DMS79 (cell line): ENCODE measurements at regions not wholly inside any gene's neighbourhood (a gene's known extent, or its start where the extent isn't known, plus 50 kb on each side); places are given as distances from the start of the nearest gene placed in this dataset.

Source experiments
- DNase-seq: peaks from one replicate; lab custom pipeline; 2025; lab: John Stamatoyannopoulos, UW

DNA sequence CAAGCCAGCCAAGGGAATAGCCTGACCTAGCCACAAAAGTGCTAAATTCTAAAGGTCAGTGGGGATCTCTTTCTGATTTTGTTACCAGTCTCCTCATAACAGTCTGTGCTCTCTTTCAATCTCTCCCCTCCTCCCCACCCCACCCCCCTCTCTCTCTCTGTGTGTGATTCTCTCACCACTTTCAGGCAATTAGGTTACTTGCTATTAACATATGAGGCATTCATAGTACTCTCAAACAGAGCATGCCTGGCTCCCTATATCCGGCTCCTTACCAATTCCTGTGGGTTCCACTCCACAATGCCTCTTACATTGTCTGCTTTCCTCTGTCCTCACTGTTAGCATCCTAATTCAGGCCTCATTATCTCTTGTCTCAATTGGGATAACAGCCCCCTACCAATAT lies 464.3 kb upstream of the DEPDC1 start:
- DNase-seq, result no peak

- no peak for DNase-seq
Measured at GRCh38 chr1:68963353-68963752, 466.5 kb upstream of the DEPDC1 start.

DNA sequence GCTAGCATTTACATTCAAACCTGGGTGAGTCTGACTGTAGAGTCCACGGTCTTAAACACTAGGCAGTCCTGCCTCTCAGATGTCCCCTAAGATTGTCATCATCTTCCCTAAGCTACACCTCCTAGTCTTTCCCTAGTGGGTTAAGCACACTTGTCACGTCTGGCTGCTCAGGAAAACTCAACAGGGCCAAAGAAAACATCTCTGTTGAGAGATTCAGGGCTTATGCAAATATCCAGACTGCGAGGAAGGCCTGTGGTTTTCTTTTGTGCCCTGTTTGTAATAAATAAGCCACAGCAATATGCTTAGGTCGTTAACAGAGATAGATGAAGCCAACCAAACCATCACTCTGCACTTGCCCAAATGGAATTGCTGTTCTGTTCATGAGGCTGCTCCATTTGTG lies 472.6 kb upstream of the DEPDC1 start:
- DNase-seq, result no peak

- DNase-seq, result no peak
Measured at GRCh38 chr1:68970571-68970970, 473.7 kb upstream of the DEPDC1 start.

DNA sequence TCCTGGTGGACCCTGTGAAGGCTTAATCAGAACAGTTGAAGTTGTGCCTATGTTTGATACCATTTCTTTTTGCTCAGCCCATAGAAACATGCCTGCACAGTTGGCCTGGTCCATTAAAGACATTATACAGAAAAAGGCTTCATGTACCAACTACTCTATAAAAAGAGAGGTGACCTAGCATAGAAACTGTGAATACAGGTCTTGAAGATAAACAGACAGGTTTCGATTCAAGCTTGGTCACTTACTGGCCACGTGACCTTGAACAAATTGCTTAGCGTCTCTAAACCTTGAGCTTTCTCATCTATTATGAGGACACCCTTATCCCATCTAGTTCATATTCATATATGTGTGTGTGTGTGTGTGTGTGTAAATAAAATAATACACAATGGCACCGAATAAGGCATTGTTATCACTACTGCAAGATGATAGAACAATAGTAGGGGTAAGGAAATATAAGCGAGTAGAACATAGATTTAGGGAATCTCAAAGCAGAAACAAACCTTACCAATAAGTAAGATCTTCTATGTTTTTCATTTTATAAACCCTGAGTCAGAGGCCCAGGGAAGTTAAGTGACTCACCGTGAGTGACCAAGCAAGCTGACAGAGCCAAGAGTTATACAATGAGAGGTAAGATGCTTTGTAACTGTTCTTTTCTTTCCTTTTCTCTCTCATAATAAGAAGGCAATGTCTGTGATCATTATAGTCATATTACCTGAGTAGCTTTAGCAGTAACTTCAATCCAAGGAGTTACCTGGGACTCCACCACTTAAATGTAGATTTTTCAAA lies 476.8 kb upstream of the DEPDC1 start:
- no peak for DNase-seq

DNA sequence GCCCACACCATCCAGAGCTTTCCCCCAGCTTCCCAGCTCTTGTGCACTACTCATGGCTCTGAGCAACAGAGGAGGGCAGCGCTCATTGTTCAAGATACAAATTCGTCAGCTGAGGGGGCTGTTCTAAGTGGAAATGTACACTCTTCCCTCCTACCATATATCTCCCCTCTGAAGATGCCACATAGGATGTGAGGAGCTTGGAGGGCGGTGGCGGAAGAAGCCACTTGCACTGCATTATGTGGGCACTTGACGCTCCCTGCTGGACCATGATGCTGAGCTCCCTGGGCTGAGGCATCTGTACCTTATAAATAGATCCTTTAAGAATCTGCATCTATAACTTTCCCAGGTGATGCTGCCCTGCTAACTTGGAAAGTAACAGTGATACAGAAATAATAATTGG lies 477.6 kb upstream of the DEPDC1 start:
- DNase-seq, result no peak

GRCh38 chr1:68975212-68975933 lies 478.5 kb upstream of the DEPDC1 start:
- no peak for DNase-seq

DNA sequence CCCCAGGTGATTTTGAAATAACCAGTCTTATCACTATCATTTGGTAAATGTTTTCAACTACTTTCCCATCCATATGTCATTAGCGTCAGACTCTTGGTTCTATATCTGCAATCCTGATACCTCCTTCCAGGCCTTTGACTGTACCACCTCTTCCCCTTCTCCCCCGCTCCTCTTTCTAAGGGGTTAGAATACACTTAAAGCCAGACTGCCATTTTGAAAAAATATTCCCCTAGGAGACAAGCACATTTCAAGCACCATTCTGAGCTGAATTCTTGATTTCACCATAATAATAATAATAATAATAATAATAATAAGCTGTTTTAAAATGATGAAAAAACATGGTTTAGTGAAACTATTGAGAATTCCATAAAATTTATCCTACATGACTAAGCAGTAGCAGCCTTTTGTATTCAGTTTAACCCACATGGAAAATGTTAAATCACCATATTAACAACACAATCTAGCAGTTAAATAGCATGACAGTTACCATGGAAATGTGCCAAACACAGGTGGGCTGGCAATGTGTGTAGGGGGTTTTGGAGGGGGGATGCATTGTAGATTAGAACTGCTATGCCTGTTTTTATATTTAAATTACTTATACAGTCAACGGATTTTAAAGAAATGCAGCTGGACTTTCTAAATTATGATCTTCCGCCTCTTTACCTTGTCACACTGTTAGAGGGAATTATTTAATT lies 480.2 kb upstream of the DEPDC1 start:
- DNase-seq, result no peak

DNA sequence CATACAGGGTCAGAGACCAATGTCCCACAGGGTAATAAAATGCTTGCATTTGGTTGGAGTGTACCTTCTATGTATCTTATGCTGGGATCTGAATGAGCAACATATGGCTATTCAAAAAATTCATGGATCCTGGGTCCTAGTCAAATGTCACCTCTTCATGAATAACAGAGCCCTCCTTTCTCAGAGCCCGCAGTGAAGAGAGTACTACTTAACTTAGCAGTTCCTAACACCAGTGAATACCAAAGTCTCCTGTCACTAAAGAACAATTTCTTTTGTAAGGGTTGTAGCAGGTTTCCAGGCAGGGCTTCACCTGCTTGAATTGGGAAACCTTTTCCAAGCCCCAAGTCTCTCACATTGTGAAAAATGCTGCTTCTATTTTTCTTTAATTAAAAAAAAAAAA lies 483.0 kb upstream of the DEPDC1 start:
- DNase-seq, result no peak

GRCh38 chr1:68984289-68984688 lies 487.4 kb upstream of the DEPDC1 start:
- DNase-seq, result no peak

- DNase-seq, result no peak
Measured at GRCh38 chr1:68994096-68994495, 497.2 kb upstream of the DEPDC1 start.

DNA sequence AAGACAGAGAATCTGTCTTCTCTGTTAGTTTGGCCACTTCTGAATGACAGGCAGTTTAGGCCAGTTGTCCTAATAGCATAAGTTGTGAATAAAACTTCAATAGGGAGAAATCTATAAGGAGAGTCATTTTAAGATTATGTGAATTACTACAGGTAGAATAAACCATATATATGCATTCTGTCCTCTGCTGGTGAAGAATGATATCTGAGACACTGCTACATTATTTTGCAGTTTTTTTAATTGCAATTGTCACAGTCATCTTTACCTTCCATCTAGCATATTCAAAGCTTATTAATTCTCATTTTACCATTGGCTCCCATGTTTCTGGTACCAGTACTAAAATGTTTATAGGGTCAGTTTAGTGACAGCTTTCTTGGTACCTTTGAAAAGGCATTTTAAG lies 519.6 kb upstream of the DEPDC1 start:
- DNase-seq, result no peak

DNA sequence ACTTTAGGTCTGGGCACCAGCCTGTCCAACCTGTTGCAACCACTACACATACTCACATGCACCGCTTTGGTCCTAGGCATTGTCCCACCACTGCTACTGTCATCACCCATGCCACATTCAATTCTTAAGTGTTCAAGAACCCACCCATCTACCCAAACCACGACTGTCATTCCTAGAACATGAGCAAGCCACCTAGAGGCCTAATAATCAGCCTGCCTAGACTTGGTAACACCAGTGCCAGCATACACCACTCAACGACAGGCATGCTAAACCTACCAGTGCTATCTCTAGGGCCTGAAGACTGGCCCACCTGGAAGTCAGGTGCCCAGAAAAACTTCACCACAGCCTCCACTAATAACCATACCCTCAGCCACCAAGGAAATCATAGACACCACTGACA lies 532.8 kb upstream of the DEPDC1 start:
- no peak for DNase-seq

- DNase-seq, result no peak
Measured at GRCh38 chr1:69038379-69038778, 529.3 kb upstream of the LRRC7 start.

- no peak for DNase-seq
Measured at GRCh38 chr1:69045572-69045971, 522.1 kb upstream of the LRRC7 start.

GRCh38 chr1:69055194-69055593 lies 512.5 kb upstream of the LRRC7 start:
- no peak for DNase-seq

- DNase-seq, result no peak
Measured at GRCh38 chr1:69058454-69058853, 509.3 kb upstream of the LRRC7 start.

DNA sequence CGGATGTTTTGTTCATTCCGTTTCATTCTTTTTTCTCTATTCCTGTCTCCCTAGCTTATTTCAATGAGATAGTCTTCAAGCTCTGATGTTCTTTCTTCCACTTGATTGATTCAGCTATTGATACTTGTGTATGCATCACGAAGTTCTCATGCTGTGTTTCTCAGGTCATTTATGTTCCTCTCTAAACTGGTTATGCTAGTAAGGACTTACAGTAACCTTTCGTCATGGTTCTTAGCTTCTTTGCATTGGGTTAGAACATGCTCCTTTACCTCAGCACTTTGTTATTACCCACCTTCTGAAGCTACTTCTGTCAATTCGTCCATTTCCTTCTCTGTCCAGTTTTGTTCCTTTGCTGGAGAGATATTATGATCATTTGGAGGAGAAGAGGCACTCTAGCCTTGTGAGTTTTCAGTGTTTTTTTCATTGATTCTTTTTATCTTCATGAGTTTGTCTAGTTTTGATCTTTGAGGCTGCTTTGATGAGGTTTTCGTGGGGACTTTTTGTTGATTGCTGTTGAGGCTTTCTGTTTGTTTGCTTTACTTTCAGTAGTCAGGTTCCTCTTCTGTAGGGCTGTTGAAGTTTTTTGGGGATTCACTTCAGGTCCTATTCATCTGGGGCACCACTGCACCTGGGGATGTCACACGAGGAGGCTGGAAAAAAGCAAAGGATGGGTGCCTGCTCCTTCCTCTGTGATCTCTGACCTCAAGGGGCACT lies 496.9 kb upstream of the LRRC7 start:
- no peak for DNase-seq

GRCh38 chr1:69073176-69073575 lies 494.5 kb upstream of the LRRC7 start:
- DNase-seq, result no peak

DNA sequence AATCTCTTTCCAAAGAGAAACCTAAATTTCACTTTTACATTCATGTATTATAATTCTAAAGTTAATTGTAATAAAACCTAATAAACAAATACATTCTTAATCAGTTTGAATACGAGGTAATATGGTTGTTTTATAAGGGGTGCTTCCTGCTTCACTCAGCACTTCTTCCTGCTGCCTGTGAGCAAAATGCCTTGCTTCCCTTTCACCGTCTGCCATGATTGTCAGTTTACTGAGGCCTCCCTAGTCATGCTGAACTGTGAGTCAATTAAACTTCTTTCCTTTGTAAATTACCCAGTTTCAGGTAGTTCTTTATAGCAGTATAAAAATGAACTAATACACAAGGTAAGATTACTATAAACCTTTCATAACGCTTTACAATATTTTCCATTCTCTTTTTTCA lies 491.1 kb upstream of the LRRC7 start:
- no peak for DNase-seq

DNA sequence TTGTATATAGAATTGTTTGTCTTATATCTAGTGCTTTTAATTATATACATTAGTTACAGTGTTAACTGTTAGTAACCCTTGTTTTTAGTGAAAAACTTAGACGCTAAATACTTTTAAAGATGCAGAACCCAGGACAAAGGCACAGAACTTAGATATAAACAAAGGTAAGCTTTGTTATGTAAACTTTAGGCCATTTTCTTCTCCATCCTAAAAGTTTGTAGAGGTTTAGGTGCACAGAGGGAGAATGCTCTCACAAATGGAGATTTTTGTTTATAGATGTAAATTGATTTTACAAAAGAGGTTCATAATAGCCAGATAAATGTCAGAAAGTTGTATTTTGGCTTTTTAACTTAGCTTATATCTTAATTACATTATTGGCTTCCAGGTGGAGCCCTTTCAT lies 490.5 kb upstream of the LRRC7 start:
- DNase-seq, result no peak

- no peak for DNase-seq
Measured at GRCh38 chr1:69077633-69078032, 490.1 kb upstream of the LRRC7 start.
